NCI-H748 treated with DMSO at 0.1 percent for 48 hours (cell line): ENCODE measurements at regions not wholly inside any gene's neighbourhood (a gene's known extent, or its start where the extent isn't known, plus 50 kb on each side); places are given as distances from the start of the nearest gene placed in this dataset.
"Not testable (repeated sequence)": the region's sequence is repeated elsewhere in the genome, so short reads cannot be mapped to it uniquely, and the experiment has no call there.

Source experiments
- DNase-seq: peaks from one replicate; lab custom pipeline; 2025; lab: John Stamatoyannopoulos, UW

DNA sequence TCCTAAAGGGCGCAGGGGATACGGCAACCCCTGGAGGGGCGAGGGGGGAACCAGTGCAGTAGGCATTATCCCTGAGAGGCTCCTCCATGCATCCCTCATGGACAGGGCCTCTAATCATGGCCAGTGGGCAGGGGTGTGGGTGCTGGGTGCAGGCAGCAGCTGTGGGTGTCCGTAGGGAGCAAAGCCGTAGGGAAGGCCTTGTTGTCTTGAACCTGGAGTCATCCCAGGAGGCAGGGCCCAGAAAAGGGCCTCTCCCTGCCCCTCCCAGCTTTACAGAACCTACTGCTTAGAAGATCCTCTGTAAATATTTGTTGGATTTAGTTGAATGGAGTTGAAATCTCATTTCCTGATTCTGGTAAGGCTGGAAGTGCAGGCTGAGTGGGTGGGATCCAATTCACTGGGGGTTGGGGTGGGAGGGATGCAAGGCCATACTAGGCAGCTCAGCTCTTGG is 207.0 kb upstream of the HAAO start:
- DNase-seq = no peak

DNA sequence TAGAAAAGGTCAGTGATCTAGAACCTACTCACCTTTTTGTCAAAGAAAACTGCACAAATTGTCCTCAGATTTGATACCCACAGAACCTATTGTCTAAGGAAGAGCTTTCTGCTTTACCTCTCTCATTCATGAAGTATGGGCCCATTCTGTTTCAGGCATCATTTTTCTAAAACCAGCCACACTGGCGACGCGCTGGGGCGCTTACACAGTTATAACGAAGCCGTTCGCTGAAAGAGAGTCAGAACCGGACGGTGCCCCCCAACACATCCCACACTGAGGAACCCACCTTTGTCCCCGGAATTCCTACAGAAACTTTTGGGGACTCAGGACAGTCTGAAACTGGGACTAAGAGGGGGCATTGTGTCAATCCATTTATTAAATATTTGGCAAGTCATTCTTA is 206.3 kb upstream of the HAAO start:
- no peak for DNase-seq

DNA sequence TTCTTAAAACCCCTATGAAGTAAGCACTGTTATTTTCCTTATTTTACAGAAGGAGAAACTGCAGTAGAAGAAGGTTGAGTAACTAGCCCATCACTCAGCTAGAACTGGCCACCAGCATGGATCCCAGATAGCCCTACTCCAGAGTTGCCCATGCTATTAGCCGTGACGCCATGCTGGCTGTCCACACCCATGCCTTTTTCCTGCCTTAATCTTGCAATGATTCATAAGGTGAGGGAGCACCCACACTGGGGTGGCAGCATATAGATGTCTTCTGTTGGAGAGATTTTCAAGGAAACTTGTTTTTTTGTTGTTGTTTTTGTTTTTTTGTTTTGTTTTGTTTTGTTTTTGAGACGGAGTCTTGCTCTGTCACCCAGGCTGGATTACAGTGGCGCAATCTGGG is 204.1 kb upstream of the HAAO start:
- no peak for DNase-seq

DNA sequence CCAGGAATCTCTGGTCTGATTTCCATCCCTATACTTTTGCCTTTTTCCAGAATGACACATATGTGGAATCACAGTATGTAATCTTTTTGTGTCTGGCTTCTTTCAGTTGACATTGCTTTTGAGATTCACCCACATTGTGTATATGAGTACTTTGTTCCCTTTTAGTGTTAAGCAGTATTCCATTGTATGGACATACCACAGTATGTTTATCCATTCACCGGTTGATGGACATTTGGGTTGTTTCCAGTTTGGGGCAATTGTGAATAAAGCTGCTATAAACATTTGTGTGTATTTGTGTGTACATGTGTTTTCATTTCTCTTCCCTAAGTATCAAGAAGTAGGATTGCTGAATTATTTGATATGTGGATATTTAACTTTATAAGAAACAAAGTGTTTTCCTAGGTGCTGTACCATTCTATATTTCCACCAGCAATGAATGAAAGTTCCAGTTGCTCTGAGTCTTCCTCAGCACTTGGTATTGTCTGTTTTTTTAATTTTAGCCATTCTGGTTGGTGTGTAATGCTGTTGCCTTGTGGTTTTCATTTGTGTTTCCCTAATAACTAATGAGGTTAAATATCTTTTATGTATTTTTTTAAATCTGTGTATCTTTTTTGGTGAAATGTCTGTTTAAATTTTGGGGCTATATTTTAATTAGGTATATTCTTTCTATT is 203.5 kb upstream of the HAAO start:
- DNase-seq = no peak

DNA sequence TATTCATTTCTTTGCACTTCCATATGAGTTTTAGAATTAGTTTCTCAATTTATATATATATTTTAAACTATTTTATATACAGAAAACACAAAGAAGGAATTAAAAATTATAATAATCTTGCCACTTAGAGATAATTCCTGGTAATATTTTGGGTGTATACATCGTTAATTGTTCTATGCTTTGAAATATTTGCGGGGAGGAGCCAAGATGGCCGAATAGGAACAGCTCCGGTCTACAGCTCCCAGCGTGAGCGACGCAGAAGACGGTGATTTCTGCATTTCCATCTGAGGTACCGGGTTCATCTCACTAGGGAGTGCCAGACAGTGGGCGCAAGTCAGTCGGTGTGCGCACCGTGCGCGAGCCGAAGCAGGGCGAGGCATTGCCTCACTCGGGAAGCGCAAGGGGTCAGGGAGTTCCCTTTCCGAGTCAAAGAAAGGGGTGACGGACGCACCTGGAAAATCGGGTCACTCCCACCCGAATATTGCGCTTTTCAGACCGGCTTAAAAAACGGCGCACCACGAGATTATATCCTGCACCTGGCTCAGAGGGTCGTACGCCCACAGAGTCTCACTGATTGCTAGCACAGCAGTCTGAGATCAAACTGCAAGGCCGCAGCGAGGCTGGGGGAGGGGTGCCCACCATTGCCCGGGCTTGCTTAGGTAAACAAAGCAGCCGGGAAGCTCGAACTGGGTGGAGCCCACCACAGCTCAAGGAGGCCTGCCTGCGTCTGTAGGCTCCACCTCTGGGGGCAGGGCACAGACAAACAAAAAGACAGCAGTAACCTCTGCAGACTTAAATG is 197.1 kb upstream of the HAAO start:
- DNase-seq = not testable (repeated sequence)

DNA sequence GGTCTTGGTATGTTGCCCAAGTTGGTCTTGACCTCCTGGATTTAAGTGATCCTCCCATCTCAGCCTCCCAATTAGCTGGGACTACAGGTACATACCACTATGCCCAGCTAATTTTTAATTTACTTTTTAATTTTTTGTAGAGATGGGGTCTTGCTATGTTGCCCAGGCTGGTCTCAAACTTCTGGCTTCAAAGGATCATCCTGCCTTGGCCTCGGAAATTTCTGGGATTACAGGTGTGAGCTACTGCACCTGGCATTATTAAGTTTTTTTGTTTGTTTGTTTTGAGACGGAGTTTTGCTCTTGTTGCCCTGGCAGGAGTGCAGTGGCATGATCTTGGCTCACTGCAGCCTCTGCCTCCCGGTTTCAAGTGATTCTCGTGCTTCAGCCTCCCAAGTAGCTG is 195.7 kb upstream of the HAAO start:
- DNase-seq = not testable (repeated sequence)

DNA sequence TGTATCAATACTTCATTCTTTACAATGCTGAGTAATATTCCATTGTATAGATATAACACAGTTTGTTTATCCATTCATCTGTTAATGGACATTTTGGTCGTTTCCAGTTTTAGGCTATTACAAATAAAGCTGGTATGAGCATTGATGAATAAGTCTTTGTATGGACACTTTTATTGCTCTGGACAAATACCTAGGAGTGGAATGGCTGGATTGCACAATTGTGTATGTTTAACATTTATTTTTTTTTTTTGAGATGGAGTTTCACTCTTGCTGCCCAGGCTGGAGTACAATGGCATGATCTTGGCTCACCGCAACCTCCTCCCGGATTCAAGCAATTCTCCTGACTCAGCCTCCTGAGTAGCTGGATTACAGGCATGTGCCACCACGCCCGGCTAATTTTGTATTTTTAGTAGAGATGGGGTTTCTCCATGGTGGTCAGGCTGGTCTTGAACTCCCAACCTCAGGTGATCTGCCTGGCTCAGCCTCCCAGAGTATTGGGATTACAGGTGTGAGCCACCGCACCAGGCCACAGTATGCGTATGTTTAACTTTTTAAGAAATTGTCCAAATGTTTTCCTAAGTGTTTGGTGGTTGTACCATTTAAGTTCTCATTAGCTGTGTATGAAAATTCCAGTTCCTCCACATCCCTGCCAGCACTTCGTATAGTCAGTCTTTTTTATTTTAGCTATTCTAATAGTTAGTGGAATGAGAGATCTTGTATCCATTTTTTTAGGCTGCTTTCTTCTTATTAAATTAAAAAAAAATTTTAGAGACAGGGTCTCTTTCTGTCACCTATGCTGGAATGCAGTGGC is 194.9 kb upstream of the HAAO start:
- no peak for DNase-seq

DNA sequence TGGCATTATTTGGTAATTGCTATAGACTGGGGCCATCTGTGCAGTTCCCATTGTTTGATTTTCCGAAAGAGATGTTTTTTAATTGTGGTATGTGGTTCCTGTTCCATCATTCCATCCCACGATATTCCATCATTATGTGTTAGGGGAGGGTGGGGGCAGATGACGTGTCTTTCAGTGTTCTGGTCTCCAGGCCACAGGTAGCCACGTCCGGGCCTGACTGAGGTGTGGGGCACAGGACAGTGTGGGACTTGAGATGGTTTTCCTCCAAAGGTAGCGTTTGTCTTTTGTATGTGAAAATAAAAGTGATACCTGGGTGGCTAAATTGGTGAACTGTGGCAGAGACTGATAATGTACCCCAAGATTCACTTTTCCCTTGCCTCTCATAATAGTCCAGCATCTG is 192.2 kb upstream of the HAAO start:
- no peak for DNase-seq

DNA sequence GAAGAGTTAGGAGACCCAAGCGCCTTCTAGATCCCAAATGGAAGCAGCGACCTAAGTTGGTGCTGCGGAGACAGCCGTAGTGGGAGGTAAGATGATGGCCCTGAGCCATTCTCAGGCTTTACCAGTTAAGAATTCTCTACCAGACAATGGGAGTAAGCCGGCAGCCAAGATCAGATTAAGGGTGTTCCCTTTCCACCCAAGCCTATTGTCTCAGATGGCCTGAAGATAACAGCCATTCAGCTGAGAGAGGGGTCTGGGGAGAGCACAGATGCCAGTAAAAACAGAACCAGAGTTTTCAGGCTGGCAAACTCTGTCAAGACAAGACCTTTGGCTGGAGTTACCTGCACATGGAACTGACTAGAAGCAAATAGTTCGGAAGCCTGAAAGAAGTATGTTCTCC is 191.7 kb upstream of the HAAO start:
- no peak for DNase-seq

DNA sequence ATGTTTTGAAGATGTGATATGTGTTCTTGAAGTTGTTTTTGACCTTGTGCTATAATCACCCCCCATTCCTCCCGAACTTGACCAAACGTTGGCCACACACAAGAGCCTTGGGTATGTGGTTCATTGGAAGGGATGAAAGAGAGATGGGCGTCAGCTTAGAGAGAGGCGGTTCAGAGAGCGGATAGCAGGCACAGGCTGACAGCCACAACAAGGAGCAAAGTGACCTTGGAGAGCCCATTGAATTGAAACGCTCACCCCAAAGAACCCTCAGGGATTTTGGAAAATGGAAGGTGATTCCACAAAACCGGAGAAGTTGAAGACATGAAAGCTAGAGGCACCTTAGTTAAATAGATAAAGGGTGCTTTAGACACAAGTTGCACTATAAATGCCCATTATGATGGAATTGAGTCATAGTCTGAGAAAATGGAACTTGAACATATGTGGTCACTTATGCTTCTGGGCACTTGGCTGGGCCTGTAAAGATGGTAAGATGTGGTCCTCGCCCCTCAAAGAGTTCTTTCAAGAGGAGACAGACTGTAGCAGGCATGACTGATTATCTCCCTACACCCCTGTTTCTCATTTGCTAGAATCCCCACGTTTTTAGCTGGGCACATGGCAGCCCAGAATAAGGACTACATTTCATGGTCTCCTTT is 188.5 kb upstream of the HAAO start:
- DNase-seq = no peak

DNA sequence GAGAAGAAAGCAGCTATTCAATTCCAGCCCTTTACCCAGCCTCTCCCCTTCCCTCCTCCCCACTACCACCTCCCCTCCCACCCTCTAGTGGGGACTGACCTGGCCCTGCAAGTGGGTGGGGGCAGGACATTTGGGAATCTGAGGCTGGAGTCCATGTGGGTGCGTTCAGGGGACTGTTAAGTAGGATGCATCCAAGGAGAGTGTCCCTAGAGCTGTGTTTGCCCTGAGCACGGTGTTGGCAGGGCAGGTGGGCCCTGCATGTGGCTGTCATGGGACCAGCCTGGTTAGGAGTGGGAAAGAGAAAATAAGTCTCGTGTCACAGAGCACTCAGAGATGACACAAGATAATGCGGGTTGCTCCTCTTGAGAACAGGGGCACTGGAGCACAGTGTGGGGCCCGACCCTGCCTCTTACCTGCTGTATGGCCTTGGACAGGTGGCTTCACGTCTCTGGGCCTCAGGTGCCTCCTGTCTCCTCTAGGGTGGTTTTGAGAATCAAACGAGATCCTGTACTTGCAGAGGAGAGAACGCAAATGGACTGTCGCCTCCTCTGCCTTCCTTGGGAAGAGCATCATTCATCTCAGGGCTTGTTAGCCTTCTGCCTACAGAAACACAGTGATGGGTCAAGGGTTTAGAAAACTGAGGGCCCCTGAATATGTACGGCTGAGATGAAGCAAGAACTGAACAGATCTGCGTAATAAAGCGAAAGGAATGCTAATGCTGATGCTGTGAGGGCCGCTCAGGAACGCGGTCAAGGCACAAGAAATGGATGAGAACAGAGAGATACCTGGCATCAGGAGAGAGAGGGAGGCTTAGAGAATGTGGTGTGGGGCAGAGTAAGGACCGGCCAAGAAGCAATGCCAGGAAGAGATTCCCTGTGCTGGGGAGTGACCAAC is 187.7 kb upstream of the HAAO start:
- no peak for DNase-seq

DNA sequence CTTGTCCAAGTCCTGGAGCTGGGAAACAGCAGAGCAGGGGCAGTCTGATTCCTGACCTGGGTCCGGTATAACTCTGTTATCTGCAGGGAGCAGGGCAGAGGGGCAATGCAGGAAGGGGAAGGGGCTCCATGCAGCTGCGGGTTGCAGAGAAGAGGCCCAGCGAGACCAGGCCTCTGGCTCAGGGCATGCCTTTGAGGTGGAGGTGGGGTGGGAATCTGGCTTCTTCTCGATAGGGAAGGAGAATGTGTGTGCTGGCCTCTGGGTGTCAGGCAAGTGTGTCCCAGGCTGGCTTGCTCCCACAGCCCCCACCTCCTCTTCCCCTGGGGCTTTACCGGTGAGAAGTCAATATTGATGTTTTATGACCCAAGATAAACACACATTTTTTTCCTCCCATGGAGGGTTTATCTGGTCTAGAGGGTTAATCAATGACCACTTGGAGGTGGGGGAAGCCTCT is 187.1 kb upstream of the HAAO start:
- no peak for DNase-seq

DNA sequence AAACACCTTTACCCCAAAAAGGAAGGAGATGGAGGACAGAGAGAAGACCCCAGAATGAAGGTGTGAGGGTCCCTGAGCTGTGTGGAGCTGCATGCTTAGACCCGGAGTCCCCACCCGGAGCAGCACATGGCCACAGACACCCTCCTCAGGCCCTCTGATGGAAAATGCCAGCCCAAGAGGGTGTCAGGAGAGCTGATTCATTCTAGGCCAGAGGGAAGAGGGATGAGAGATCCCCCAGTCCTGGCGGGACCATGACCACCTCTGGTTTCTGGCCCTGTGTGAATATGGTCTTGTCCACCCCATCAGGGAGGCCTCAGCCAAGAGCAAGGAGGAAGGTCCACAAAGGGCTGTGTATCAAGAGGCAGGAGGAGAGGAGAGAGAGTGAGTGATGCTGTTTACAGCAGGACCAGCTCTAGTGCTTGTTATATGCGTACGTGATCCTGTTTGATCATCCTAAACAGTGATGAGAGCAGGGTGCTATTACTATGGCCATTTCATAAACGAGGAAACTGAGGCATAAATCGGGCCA is 186.6 kb upstream of the HAAO start:
- no peak for DNase-seq

DNA sequence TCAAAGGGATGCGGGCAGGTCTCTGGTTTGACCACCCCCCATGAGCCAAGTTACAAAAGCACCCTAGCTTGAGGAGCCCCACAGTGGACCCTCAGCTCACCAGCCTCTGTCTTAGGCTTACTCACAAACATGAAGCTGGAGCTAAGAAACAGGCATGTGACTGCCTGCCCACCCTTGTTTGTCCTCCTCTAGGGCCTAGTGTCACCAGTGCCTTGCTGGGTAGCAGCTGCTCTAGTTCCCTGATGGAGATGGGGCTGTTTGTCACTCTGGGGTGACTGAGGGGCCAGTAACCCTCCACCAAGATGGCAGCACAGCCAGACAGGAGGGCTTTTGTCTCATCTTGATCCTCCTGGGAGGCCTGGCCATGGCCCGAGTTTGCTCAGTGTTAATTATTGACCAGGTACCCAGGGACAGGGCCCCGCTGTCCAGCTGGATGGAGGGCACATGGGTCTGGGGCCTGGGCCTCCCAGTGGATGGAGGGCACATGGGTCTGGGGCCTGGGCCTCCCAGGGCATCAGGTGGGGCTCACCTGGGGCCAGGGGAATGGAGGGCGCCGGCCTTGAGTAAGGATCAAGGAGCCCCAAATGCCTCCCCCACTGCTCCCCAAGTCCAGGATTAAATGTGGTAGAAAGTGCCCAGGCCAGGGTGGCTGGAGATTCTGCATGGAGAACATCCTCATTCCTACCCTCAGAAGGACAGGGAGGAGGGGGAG is 185.9 kb upstream of the HAAO start:
- DNase-seq = no peak

DNA sequence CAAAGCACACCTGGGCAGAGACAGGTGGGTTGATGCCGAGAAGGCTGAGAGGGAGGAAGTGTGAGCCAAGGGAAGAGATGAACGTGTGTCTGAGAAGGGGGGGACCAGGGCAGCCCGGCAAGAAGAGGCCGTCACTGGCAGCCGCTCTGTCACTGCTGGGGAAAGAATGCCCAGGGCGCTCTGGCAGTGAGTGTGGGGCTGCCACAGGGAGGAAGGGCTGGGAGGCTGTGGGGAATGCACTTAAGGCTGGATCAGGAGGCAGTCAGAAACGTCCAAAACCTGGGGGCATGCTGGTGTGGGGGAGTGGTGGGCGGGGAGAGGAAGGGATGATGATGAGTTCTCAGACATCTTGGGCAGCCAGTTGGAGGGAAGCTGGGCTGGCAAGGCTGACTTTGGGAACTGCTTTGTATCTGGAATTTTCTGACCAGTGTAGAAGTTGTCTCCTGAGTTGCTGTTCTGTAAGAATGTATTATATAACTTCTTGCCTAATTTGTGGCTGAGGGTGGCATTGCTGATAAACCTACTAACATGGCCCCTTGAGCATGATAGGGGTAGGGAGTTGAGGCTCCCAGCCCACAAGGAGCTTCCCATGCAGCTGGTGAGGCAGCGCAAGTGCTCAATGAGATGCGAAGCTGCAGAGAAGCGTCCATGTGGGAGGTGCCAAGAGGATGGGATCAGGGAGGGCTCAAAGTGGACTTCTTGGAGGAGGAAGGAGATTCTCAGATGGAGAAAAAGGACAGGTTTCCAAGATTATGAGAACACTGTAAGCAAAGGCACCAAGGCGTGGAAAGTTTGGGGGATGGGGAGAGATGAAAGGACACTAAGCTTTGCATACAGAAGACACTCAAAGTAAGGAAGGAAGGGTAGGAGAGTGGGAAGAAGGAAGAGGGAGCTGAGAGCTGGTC is 185.1 kb upstream of the HAAO start:
- DNase-seq = no peak

DNA sequence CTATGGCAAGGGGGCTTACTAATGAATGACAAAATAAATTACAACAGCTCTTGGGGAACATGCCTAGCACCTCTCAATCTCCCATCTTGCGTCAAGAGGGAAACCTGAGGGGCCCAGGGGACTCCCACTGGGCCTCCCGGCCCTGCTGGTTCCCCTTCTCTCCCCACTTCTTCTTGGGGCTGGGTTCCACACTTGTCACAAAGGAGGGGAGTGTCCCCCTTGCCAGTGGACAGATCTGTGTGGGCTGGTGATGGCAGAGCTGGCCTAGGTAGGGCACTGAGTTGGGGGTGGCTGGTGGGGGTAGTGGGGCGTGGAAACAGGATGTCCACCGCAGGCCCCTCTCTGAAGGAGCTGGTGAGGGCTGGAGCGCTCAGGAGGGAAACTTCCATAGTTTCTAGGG is 184.0 kb upstream of the HAAO start:
- DNase-seq = no peak

DNA sequence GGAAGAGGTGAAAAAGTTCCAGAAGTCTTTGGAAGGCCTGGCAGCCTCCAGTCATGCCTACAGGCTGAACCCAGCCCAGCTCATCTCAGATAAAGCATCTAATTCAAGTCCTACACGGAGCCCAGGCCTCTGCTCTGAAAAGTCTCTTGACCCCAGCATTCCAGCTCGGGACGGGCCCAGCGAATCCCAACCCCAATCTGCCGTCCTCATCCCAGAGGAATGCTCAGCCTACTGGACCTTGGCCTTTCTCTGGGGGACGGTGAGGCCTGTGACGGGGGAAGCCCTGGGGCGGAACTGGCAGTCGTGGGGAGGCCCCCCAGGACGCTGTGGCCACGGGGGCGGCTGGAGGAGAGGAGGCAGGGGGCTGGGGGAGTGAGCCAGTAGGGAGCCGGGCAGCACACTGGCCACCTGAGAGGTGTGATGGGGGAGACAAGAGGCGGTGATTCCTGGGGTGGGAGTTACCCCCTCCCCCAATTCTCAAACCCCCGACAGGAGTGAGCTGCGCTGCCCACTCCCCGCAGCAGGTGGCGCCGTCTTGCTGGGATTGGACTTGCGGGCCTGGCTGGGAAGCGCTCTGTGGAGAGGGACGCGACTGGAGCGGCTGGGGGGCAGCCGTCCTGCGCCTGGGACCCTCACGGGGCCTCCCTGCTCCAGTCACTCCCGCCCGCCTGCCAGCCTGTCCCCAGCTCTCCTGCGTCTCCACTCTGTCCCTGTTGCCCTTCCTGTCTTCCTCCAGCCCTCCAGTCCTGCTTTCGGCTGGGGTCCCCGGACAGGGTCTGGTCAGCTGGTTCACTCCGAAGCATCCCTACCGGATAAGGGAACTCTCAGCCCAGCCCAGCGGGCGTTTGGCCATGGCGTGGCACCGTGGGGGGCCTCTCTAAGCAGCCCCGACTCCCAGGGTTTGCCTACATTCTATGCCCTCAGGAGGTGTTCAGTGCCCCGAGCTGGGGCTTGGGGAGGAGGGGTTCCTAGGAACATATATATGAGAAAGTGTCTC is 182.6 kb upstream of the HAAO start:
- no peak for DNase-seq

DNA sequence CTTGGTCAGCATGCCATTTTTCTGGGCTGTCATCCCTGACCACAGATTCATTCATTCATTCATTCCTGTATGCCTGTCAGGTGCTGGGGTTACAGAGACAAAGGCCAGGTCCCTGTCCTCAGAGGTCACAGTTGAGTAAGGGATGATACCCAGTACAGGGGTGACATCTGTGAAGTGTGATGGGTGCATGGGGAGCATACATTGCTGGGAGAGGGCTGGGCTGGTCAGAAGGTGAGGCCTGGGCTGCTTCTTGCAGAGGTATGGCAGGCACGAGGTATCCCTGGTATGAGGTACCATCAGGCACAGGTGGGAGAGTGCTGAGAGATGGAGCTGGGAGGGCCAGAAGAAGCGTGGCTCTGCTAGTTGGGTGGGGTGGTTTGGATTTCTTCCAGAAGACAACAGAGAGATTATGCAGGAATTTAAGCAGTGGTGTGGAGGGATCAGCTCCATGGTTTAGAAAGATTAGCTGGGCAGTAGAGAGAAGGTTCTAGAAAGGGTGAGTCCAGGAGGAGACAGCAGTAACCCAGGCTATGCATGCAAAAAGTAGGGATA is 181.9 kb upstream of the HAAO start:
- no peak for DNase-seq
